ENCODE measurements at regions not wholly inside any gene's neighbourhood (a gene's known extent, or its start where the extent isn't known, plus 50 kb on each side); places are given as distances from the start of the nearest gene placed in this dataset.

- Mint-ChIP-seq H3K4me3 (no peak overlapping the region), H3K36me3 (ENCODE audit: low read depth) (no peaks in the 10 kb centered on the region), H3K4me1 (no peaks in the 10 kb centered on the region), H3K27me3 (no peaks in the 10 kb centered on the region), H3K9me3 (no peaks in the 10 kb centered on the region), H3K27ac (no peak overlapping the region)
- ChIA-PET CTCF (no interaction called here), POLR2A (no interaction called here)
- DNase-seq (no peak), ATAC-seq (ENCODE audit: low read depth) (no peak)
- intact Hi-C loops (cut with micrococcal nuclease): no loop called here
- no peak for TF ChIP-seq CTCF (IDR thresholded peaks at IDR 0.05)
Measured at GRCh38 chr11:30717641-30718040, 131.5 kb upstream of the MPPED2 start.

- H3K27me3 Mint-ChIP-seq: no peaks in the 10 kb centered on the region
- H3K36me3 Mint-ChIP-seq (ENCODE audit: low read depth): no peaks in the 10 kb centered on the region
- H3K9me3 Mint-ChIP-seq: no peaks in the 10 kb centered on the region
- TF ChIP-seq CTCF (IDR thresholded peaks at IDR 0.05): no peak
- H3K4me1 Mint-ChIP-seq: no peaks in the 10 kb centered on the region
- POLR2A ChIA-PET: no interaction called here
- ATAC-seq (ENCODE audit: low read depth) (no peak), DNase-seq (no peak)
- H3K4me3 Mint-ChIP-seq: no peak overlapping the region
- no peak overlapping the region for H3K27ac Mint-ChIP-seq
- CTCF ChIA-PET: no interaction called here
- intact Hi-C loops (cut with micrococcal nuclease): no loop called here
Measured at GRCh38 chr11:30717009-30717408, 130.9 kb upstream of the MPPED2 start.

- intact Hi-C loops (cut with micrococcal nuclease): no loop called here
- Mint-ChIP-seq H3K36me3 (ENCODE audit: low read depth) (no peaks in the 10 kb centered on the region), H3K27ac (no peak overlapping the region), H3K4me1 (no peaks in the 10 kb centered on the region), H3K9me3 (no peaks in the 10 kb centered on the region), H3K27me3 (peaks cover 2% of the 10 kb centered on the region), H3K4me3 (no peak overlapping the region)
- TF ChIP-seq CTCF (IDR thresholded peaks at IDR 0.05): no peak
- CTCF ChIA-PET: no interaction called here
- ATAC-seq (ENCODE audit: low read depth) (no peak), DNase-seq (no peak)
- POLR2A ChIA-PET: no interaction called here
Measured at GRCh38 chr11:30712749-30713148, 126.6 kb upstream of the MPPED2 start.

GRCh38 chr11:30710221-30710620 lies 124.1 kb upstream of the MPPED2 start:
- no peaks in the 10 kb centered on the region for H3K4me1 Mint-ChIP-seq
- no peak for TF ChIP-seq CTCF (IDR thresholded peaks at IDR 0.05)
- intact Hi-C loops (cut with micrococcal nuclease): no loop called here
- no peak for DNase-seq
- CTCF ChIA-PET: no interaction called here
- H3K9me3 Mint-ChIP-seq: no peaks in the 10 kb centered on the region
- peaks cover 2% of the 10 kb centered on the region for H3K27me3 Mint-ChIP-seq
- no peak overlapping the region for H3K27ac Mint-ChIP-seq
- POLR2A ChIA-PET: no interaction called here
- no peak for ATAC-seq (ENCODE audit: low read depth)
- no peaks in the 10 kb centered on the region for H3K36me3 Mint-ChIP-seq (ENCODE audit: low read depth)
- no peak overlapping the region for H3K4me3 Mint-ChIP-seq

GRCh38 chr11:30707110-30707509 lies 121.0 kb upstream of the MPPED2 start:
- POLR2A ChIA-PET: no interaction called here
- H3K27ac Mint-ChIP-seq: no peak overlapping the region
- ATAC-seq (ENCODE audit: low read depth) (no peak), DNase-seq (no peak)
- H3K9me3 Mint-ChIP-seq: no peaks in the 10 kb centered on the region
- no peak for TF ChIP-seq CTCF (IDR thresholded peaks at IDR 0.05)
- no peaks in the 10 kb centered on the region for H3K36me3 Mint-ChIP-seq (ENCODE audit: low read depth)
- intact Hi-C loops (cut with micrococcal nuclease): no loop called here
- H3K4me3 Mint-ChIP-seq: no peak overlapping the region
- peaks cover 2% of the 10 kb centered on the region for H3K27me3 Mint-ChIP-seq
- no peaks in the 10 kb centered on the region for H3K4me1 Mint-ChIP-seq
- CTCF ChIA-PET: no interaction called here

Data from activated B cell treated with CpG ODN at 0.5 μM for 24 hours (primary cell).